Duodenal mucosa (tissue), 2 donors: ENCODE measurements at regions not wholly inside any gene's neighbourhood (a gene's known extent, or its start where the extent isn't known, plus 50 kb on each side); places are given as distances from the start of the nearest gene placed in this dataset.
"Not testable (repeated sequence)": the region's sequence is repeated elsewhere in the genome, so short reads cannot be mapped to it uniquely, and the experiment has no call there.

Source experiments
- H3K27ac ChIP-seq: one replicate; pipeline ENCODE4 v1.7.0; 2013; ENCODE audit warnings: low read depth, low read length
- H3K27me3 ChIP-seq, 2 donors: one replicate each; pipeline ENCODE4 v1.7.0; 2013; ENCODE audit warnings: low read length in 2 of 2, control low read depth in 1 of 2; ENCODE audit not compliant: insufficient read depth in 2 of 2, control insufficient read depth in 1 of 2
- H3K36me3 ChIP-seq, 2 donors: one replicate each; pipeline ENCODE4 v1.7.0; 2013; ENCODE audit warnings: low read length in 2 of 2, control low read depth in 1 of 2; ENCODE audit not compliant: insufficient read depth in 2 of 2, control insufficient read depth in 1 of 2
- H3K4me1 ChIP-seq, 2 donors: one replicate each; pipeline ENCODE4 v1.7.0; 2013; ENCODE audit warnings: low read length in 2 of 2, control low read depth in 1 of 2; ENCODE audit not compliant: insufficient read depth in 2 of 2, control insufficient read depth in 1 of 2
- H3K4me3 ChIP-seq, 2 donors: one replicate each; pipeline ENCODE4 v1.7.0; 2013; ENCODE audit warnings: low read length in 2 of 2, low read depth in 1 of 2
- H3K9ac ChIP-seq, 2 donors: one replicate each; pipeline ENCODE4 v1.7.0; 2013; ENCODE audit warnings: low read length in 2 of 2, low read depth in 1 of 2
- H3K9me3 ChIP-seq, 2 donors: one replicate each; pipeline ENCODE4 v1.7.0; 2013; ENCODE audit warnings: low read length in 2 of 2, control low read depth in 1 of 2; ENCODE audit not compliant: control insufficient read depth in 1 of 2

GRCh38 chr6:144481527-144481926, 196.4 kb downstream of the UTRN start:
- Histone ChIP-seq H3K27ac (no peak overlapping the region), H3K4me3 (no peak overlapping the region), H3K36me3 (peaks cover 7 to 23% of the 10 kb centered on the region in 2 donors), H3K4me1 (no peaks in the 10 kb centered on the region), H3K9me3 (no peaks in the 10 kb centered on the region), H3K9ac (no peak overlapping the region), H3K27me3 (no peaks in the 10 kb centered on the region)

GRCh38 chr6:144482142-144482541, 197.0 kb downstream of the UTRN start:
- Histone ChIP-seq H3K4me3 (no peak overlapping the region), H3K27me3 (no peaks in the 10 kb centered on the region), H3K9ac (no peak overlapping the region), H3K9me3 (no peaks in the 10 kb centered on the region), H3K36me3 (peaks cover 7 to 23% of the 10 kb centered on the region in 2 donors), H3K4me1 (no peaks in the 10 kb centered on the region), H3K27ac (no peak overlapping the region)

- no peaks in the 10 kb centered on the region for H3K4me1 ChIP-seq
- no peaks in the 10 kb centered on the region for H3K9me3 ChIP-seq
- H3K36me3 ChIP-seq: peaks cover 12 to 36% of the 10 kb centered on the region in 2 donors
- no peaks in the 10 kb centered on the region for H3K27me3 ChIP-seq
- no peak overlapping the region for H3K9ac ChIP-seq
- no peak overlapping the region for H3K27ac ChIP-seq
- no peak overlapping the region for H3K4me3 ChIP-seq
Observed at GRCh38 chr6:144485531-144485930, 200.4 kb downstream of the UTRN start.

- Histone ChIP-seq H3K27ac (no peak overlapping the region), H3K36me3 (peaks cover 19 to 48% of the 10 kb centered on the region in 2 donors), H3K9ac (no peak overlapping the region), H3K27me3 (no peaks in the 10 kb centered on the region), H3K4me3 (no peak overlapping the region), H3K9me3 (no peaks in the 10 kb centered on the region), H3K4me1 (no peaks in the 10 kb centered on the region)
Observed at GRCh38 chr6:144488590-144488989, 203.5 kb downstream of the UTRN start.

DNA sequence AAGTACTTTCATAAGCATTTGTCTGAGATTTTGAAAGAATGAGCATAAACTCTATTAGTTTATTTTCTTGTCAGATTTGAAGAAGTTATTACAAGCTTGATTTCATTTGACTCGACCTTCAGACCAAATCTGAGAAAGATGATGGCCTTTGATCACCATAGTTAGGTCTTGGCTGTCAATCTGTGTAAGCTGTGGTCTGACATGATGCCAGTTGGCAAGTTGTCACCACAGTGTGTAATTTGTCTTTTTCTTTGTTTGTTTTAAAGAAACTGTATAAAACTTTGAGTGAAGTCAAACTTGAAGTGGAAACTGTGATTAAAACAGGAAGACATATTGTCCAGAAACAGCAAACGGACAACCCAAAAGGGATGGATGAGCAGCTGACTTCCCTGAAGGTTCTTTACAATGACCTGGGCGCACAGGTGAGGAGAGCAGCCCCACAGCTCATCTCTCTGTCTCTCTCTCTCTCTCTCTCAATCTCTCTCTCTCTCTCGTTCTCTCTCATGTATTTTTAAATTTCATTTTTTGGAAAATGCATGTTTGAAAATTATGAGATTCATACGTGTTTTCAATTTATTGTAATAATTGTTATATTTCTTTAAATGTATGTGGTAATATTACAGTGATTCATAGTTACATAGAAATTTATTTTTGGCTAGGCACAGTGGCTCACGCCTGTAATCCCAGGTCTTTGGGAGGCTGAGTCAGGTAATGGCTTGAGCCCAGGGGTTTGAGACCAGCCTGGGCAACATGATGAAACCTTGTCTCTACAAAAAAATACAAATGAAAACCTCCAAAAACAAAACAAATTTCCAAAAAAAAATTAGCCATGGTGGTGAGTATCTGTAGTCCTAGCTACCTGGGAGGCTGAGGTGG, 208.1 kb downstream of the UTRN start:
- Histone ChIP-seq H3K36me3 (peaks cover 12 to 24% of the 10 kb centered on the region in 2 donors), H3K4me3 (no peak overlapping the region), H3K4me1 (peaks cover 0 to 5% of the 10 kb centered on the region in 2 donors), H3K9me3 (no peaks in the 10 kb centered on the region), H3K27ac (no peak overlapping the region), H3K27me3 (no peaks in the 10 kb centered on the region), H3K9ac (no peak overlapping the region)

DNA sequence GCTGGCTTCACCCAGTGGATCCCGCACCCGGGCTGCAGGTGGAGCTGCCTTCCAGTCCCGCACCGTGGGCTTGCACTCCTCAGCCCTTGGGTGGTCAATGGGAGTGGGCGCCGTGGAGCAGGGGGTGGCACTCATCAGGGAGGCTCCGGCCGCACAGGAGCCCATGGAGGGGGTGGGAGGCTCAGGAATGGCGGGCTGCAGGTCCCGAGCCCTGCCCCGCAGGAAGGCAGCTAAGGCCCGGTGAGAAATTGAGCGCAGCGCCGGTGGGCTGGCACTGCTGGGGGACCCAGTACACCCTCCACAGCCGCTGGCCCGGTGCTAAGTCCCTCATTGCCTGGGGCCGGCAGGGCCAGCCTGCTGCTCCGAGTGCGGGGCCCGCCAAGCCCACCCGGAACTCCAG, 209.9 kb downstream of the UTRN start:
- not testable (repeated sequence) for H3K9me3 ChIP-seq, H3K27me3 ChIP-seq, H3K4me1 ChIP-seq, H3K27ac ChIP-seq, H3K9ac ChIP-seq, H3K4me3 ChIP-seq
- peaks cover 15 to 26% of the 10 kb centered on the region in 2 donors for H3K36me3 ChIP-seq

DNA sequence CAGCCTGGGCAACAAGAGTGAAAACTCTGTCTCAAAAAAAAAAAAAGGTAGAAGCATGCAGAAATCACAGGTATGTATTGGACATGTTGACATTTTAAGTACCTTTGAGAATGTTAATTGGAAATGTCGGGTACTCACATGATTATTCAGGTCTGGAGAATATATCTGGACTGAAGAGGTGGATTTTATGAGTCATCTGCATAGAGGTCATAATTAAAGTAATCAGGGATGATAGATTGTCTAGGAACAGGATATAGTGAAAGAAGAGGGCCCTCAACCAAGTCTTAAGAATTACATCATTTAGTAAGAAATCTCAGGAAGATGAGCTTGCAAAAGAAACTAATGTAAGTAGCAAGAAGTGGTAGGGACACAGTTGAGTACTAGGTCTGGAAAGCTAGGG, 212.5 kb downstream of the UTRN start:
- Histone ChIP-seq H3K27me3 (no peaks in the 10 kb centered on the region), H3K9ac (no peak overlapping the region), H3K36me3 (peaks cover 3 to 10% of the 10 kb centered on the region in 2 donors), H3K4me3 (no peak overlapping the region), H3K9me3 (no peaks in the 10 kb centered on the region), H3K27ac (no peak overlapping the region), H3K4me1 (peaks cover 0 to 5% of the 10 kb centered on the region in 2 donors)

DNA sequence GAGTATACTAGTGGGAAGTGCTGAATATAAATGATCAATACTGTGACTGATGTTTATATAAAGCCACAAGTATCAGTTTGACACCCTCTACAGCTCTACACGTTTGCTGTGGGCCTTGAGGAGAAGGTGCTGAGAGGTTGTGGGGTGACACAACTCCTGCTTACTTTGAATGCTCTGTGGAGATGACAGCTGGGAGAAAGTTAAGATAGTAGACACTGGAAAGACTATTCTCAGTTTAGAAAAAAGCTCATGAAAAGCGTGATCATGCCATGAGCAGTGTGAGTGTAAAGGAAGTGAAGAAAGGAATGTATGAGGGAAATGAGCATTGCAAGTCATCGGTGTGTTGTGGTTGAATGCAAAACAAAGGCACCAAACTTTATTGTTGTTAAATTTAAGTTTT, 215.8 kb downstream of the UTRN start:
- Histone ChIP-seq H3K4me1 (peaks cover 0 to 5% of the 10 kb centered on the region in 2 donors), H3K9ac (no peak overlapping the region), H3K27me3 (no peaks in the 10 kb centered on the region), H3K4me3 (no peak overlapping the region), H3K27ac (no peak overlapping the region), H3K36me3 (peaks cover 3 to 10% of the 10 kb centered on the region in 2 donors), H3K9me3 (no peaks in the 10 kb centered on the region)

DNA sequence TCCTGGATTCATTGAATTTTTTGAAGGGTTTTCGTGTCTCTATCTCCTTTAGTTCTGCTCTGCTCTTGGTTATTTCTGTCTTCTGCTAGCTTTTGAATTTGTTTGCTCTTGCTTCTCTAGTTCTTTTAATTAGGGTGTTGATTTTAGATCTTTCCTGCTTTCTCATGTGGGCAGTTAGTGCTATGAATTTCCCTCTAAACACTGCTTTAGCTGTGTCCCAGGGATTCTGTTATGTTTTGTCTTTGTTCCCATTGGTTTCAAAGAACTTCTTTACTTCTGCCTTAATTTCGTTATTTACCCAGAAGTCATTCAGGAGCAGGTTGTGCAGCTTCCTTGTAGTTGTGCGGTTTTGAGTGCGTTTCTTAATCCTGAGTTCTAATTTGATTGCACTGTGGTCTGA, 220.1 kb downstream of the UTRN start:
- not testable (repeated sequence) for H3K4me3 ChIP-seq, H3K9ac ChIP-seq, H3K36me3 ChIP-seq, H3K9me3 ChIP-seq, H3K27ac ChIP-seq, H3K27me3 ChIP-seq, H3K4me1 ChIP-seq

DNA sequence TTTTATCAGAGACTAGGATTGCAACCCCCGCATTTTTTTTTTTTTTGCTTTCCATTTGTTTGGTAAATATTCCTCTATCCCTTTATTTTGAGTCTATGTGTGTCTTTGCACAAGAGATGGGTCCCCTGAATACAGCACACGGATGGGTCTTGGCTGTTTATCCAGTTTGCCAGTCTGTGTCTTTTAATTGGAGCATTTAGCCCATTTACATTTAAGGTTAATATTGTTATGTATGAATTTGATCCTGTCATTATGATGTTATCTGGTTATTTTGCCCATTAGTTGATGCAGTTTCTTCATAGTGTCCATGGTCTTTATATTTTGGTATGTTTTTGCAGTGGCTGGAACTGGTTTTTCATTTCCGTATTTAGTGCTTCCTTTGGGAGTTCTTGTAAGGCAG, 220.9 kb downstream of the UTRN start:
- H3K9me3 ChIP-seq, H3K9ac ChIP-seq, H3K36me3 ChIP-seq, H3K4me3 ChIP-seq, H3K27ac ChIP-seq, H3K4me1 ChIP-seq, H3K27me3 ChIP-seq: not testable (repeated sequence)
